ENCODE measurements at regions not wholly inside any gene's neighbourhood (a gene's known extent, or its start where the extent isn't known, plus 50 kb on each side); places are given as distances from the start of the nearest gene placed in this dataset.

DNA sequence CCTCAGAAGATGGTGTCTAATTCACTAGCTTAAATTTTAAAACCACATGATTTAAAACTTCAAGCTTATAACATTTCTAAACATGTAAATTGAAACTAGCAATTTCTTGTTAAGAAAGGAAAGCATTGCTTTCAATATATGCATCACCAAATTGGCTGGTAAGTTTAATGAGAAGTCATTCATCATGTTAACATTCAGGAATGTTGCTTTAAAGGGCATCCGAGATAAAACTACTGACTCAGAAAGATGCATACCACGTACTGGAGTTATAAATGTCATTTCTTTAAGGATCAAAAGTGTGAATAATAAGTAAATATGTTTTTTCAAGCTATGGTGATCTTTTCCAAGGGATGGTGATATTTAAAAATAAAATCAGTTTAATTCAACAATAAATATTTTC is 83.3 kb upstream of the VCX2 start:
- no peak overlapping the region for H3K23ac ChIP-seq (ENCODE audit: insufficient read length)
- H4K8ac ChIP-seq (ENCODE audit: extremely low read depth, insufficient read depth, low read length) = no peak overlapping the region
- no peak overlapping the region for H3K9ac ChIP-seq (replicated peaks in 1 of 4; ENCODE audit: extremely low read depth in 1 of 4, low read depth in 3 of 4, low read length in 3 of 4)
- H3K27me3 ChIP-seq (replicated peaks in 1 of 4; ENCODE audit: control insufficient read depth in 3 of 4, extremely low read depth in 1 of 4, insufficient read depth in 3 of 4, low read length in 3 of 4) = no peaks in the 10 kb centered on the region
- WGBS, 2 experiments (ENCODE audit: extremely low coverage in 1 of 2, insufficient coverage in 1 of 2, insufficient read length in 1 of 2, insufficient replicate concordance in 2 of 2, low coverage in 1 of 2, low lambda C conversion rate in 2 of 2, missing lambda C conversion rate in 1 of 2) = 89% methylated on average over 2 of the region's 2 CpGs; no CpG with 5 or more reads in 1 of the 2 experiments
- H3K4me3 ChIP-seq (ENCODE audit: extremely low read depth in 1 of 4, insufficient read depth in 2 of 4, low read depth in 3 of 4, low read length in 4 of 4) = no peak overlapping the region
- no peak overlapping the region for H3K27ac ChIP-seq (ENCODE audit: low read depth, low read length)
- H2AFZ ChIP-seq (ENCODE audit: low read length) = no peak overlapping the region
- FAIRE-seq (no peak), DNase-seq (ENCODE audit: low read depth in 1 of 2, low spot score in 2 of 2) (no peak)
- H4K5ac ChIP-seq (ENCODE audit: insufficient read length, low read depth, low read length) = no peak overlapping the region
- no peak overlapping the region for H3K14ac ChIP-seq (ENCODE audit: insufficient read length)
- H2BK12ac ChIP-seq (ENCODE audit: low read depth, low read length) = no peak overlapping the region
- no peaks in the 10 kb centered on the region for H3K4me1 ChIP-seq (replicated peaks in 1 of 4; ENCODE audit: control insufficient read depth in 3 of 4, insufficient read depth in 4 of 4, low read length in 3 of 4)
- H3K79me1 ChIP-seq (ENCODE audit: low read depth, low read length) = no peaks in the 10 kb centered on the region
- H4K91ac ChIP-seq (replicated peaks; ENCODE audit: insufficient read length, low read length) = no peak overlapping the region
- POLR2A ChIA-PET (ENCODE audit: partially characterized antibody) = no interaction called here
- no peaks in the 10 kb centered on the region for H3K9me3 ChIP-seq (ENCODE audit: insufficient read depth in 2 of 2, low read depth in 1 of 2, low read length in 1 of 2)
- H3K4ac ChIP-seq (replicated peaks; ENCODE audit: insufficient read length, low read depth, low read length) = no peak overlapping the region
- CTCF ChIA-PET (ENCODE audit: partially characterized antibody) = no interaction called here
- no peak overlapping the region for H2BK20ac ChIP-seq (ENCODE audit: low read length)
- H3K23me2 ChIP-seq (ENCODE audit: low read depth, low read length) = no peaks in the 10 kb centered on the region
- H2AK5ac ChIP-seq (ENCODE audit: low read depth, low read length) = no peak overlapping the region
- H2BK5ac ChIP-seq (ENCODE audit: low read depth, low read length) = no peak overlapping the region
- H4K20me1 ChIP-seq (replicated peaks in 1 of 2; ENCODE audit: control insufficient read depth in 1 of 2, insufficient read depth in 2 of 2, low read length in 2 of 2) = no peaks in the 10 kb centered on the region
- no peaks in the 10 kb centered on the region for H3K79me2 ChIP-seq (ENCODE audit: control insufficient read depth in 1 of 2, insufficient read depth in 2 of 2, low read length in 2 of 2)
- H3K36me3 ChIP-seq (ENCODE audit: control insufficient read depth in 2 of 4, insufficient read depth in 4 of 4, low read length in 3 of 4) = no peaks in the 10 kb centered on the region
- no peak overlapping the region for H3K56ac ChIP-seq (replicated peaks; ENCODE audit: insufficient read length, low read depth, low read length)
- no peak overlapping the region for H2BK120ac ChIP-seq (replicated peaks; ENCODE audit: low read depth, low read length)
- no peak overlapping the region for H3K18ac ChIP-seq (ENCODE audit: extremely low read depth, low read length)
- H3K4me2 ChIP-seq (ENCODE audit: insufficient read depth in 1 of 2, low read depth in 2 of 2, low read length in 2 of 2) = no peak overlapping the region
- no peak overlapping the region for H2BK15ac ChIP-seq (ENCODE audit: low read length)
- TF ChIP-seq BACH1 (IDR thresholded peaks at IDR 0.05; ENCODE audit: low read length) = no peak
- no peak for TF ChIP-seq POLR2A (IDR thresholded peaks at IDR 0.05; ENCODE audit: control extremely low read depth in 1 of 2, low read depth in 2 of 2, low read length in 2 of 2)
- no peak for TF ChIP-seq TBP (IDR thresholded peaks at IDR 0.05; ENCODE audit: low read depth, low read length)
- TF ChIP-seq YY1 (IDR thresholded peaks at IDR 0.05; ENCODE audit: low read depth, low read length) = no peak
- TF ChIP-seq KDM5A (IDR thresholded peaks at IDR 0.05; ENCODE audit: low read length) = no peak
- no peak for TF ChIP-seq HDAC6 (IDR thresholded peaks at IDR 0.05; ENCODE audit: low read depth, low read length)
- no peak for TF ChIP-seq RAD21 (IDR thresholded peaks at IDR 0.05 in 1 of 2, conservative IDR thresholded peaks at IDR 0.05 in 1 of 2; ENCODE audit: low read depth in 2 of 2, low read length in 2 of 2)
- TF ChIP-seq PHF8 (conservative IDR thresholded peaks at IDR 0.05; ENCODE audit: low read depth, low read length) = no peak
- TF ChIP-seq NANOG (IDR thresholded peaks at IDR 0.05; ENCODE audit: insufficient read depth, low read depth, low read length, poor library complexity, severe bottlenecking) = no peak
- no peak for TF ChIP-seq POU5F1 (IDR thresholded peaks at IDR 0.05; ENCODE audit: low read depth, low read length)
- TF ChIP-seq BCL11A (IDR thresholded peaks at IDR 0.05; ENCODE audit: low read depth in 2 of 2, low read length in 2 of 2) = no peak
- no peak for TF ChIP-seq FOSL1 (IDR thresholded peaks at IDR 0.05; ENCODE audit: insufficient read depth, low read depth, low read length)
- TF ChIP-seq SRF (IDR thresholded peaks at IDR 0.05; ENCODE audit: low read depth, low read length) = no peak
- no peak for TF ChIP-seq TAF1 (IDR thresholded peaks at IDR 0.05; ENCODE audit: low read depth, low read length)
- no peak for TF ChIP-seq CTBP2 (IDR thresholded peaks at IDR 0.05; ENCODE audit: borderline replicate concordance, insufficient read depth, insufficient read length, low read length)
- no peak for TF ChIP-seq RBBP5 (IDR thresholded peaks at IDR 0.05; ENCODE audit: borderline replicate concordance, low read depth, low read length)
